Liver (tissue), 8 donors: ENCODE measurements at regions not wholly inside any gene's neighbourhood (a gene's known extent, or its start where the extent isn't known, plus 50 kb on each side); places are given as distances from the start of the nearest gene placed in this dataset.

Experiments
- DNase-seq: peaks from one replicate; pipeline ENCODE4 v3.0.0-alpha.2; 2017; ENCODE audit warnings: low spot score
- H3K27ac ChIP-seq, 2 donors: one replicate each; pipeline ENCODE4 v1.7.0; 2013; ENCODE audit warnings: inconsistent platforms in 2 of 2, low read length in 2 of 2, control low read depth in 1 of 2, low read depth in 1 of 2, mild to moderate bottlenecking in 1 of 2
- H3K27me3 ChIP-seq, 4 donors: one replicate each; pipeline versions ENCODE4 v1.6.1 to v1.7.0; 2013; ENCODE audit warnings: low read length in 3 of 4, inconsistent platforms in 1 of 4, mild to moderate bottlenecking in 1 of 4, moderate library complexity in 1 of 4; ENCODE audit not compliant: control insufficient read depth in 4 of 4, insufficient read depth in 4 of 4
- H3K36me3 ChIP-seq, 4 donors: one replicate each; pipeline versions ENCODE4 v1.6.1 to v1.7.0; 2013; ENCODE audit warnings: low read length in 3 of 4, mild to moderate bottlenecking in 3 of 4, low read depth in 1 of 4, moderate library complexity in 1 of 4; ENCODE audit not compliant: control insufficient read depth in 4 of 4, insufficient read depth in 3 of 4
- H3K4me1 ChIP-seq, 4 donors: one replicate each; pipeline versions ENCODE4 v1.6.1 to v1.7.0; 2013; ENCODE audit warnings: low read length in 3 of 4, mild to moderate bottlenecking in 3 of 4, moderate library complexity in 1 of 4; ENCODE audit not compliant: control insufficient read depth in 4 of 4, insufficient read depth in 4 of 4
- H3K4me3 ChIP-seq, 3 donors: one replicate each; pipeline versions ENCODE4 v1.6.1 to v1.7.0; 2013; ENCODE audit warnings: low read length in 3 of 3, control low read depth in 1 of 3, low read depth in 1 of 3, mild to moderate bottlenecking in 1 of 3
- H3K9ac ChIP-seq, 2 donors: one replicate each; pipeline ENCODE4 v1.7.0; 2013; ENCODE audit warnings: low read length in 2 of 2, mild to moderate bottlenecking in 2 of 2, moderate library complexity in 2 of 2, control low read depth in 1 of 2, low read depth in 1 of 2
- H3K9me3 ChIP-seq, 4 donors: one replicate each; pipeline versions ENCODE4 v1.6.1 to v1.7.0; 2013; ENCODE audit warnings: low read length in 3 of 4; ENCODE audit not compliant: control insufficient read depth in 4 of 4
- EGR1 ChIP-seq, 2 donors: IDR thresholded peaks; 2 replicates each; pipeline ENCODE4 v1.6.1; 2016 to 2018; ENCODE audit warnings: antibody characterized with exemption in 2 of 2, low read depth in 2 of 2
- FOXA1 ChIP-seq: IDR thresholded peaks from 2 replicates; pipeline ENCODE4 v1.6.1; 2016; ENCODE audit warnings: antibody characterized with exemption
- FOXA2 ChIP-seq: IDR thresholded peaks from 2 replicates; pipeline ENCODE4 v1.6.1; 2016; ENCODE audit warnings: antibody characterized with exemption
- GABPA ChIP-seq, 2 donors: IDR thresholded peaks in 1 of 2; conservative IDR thresholded peaks in 1 of 2; 2 replicates each; pipeline ENCODE4 v1.6.1; 2016; ENCODE audit warnings: antibody characterized with exemption in 2 of 2, mild to moderate bottlenecking in 1 of 2, moderate library complexity in 1 of 2
- HNF4A ChIP-seq, 2 donors: conservative IDR thresholded peaks; 2 replicates each; pipeline ENCODE4 v1.6.1; 2016; ENCODE audit warnings: antibody characterized with exemption in 2 of 2, mild to moderate bottlenecking in 2 of 2
- HNF4G ChIP-seq: IDR thresholded peaks from 2 replicates; pipeline ENCODE4 v1.6.1; 2016; ENCODE audit warnings: antibody characterized with exemption
- JUND ChIP-seq, 2 donors: IDR thresholded peaks; 2 replicates each; pipeline ENCODE4 v1.6.1; 2016; ENCODE audit warnings: antibody characterized with exemption in 2 of 2
- NR2F2 ChIP-seq: IDR thresholded peaks from 2 replicates; pipeline ENCODE4 v1.6.1; 2016; ENCODE audit warnings: antibody characterized with exemption
- RAD21 ChIP-seq, 2 donors: IDR thresholded peaks; 2 replicates each; pipeline ENCODE4 v1.6.1; 2016; ENCODE audit warnings: antibody characterized with exemption in 2 of 2, mild to moderate bottlenecking in 2 of 2
- REST ChIP-seq: IDR thresholded peaks from 2 replicates; pipeline ENCODE4 v1.6.1; 2016; ENCODE audit warnings: antibody characterized with exemption, mild to moderate bottlenecking
- RXRA ChIP-seq, 2 donors: IDR thresholded peaks; 2 replicates each; pipeline ENCODE4 v1.6.1; 2017 to 2018; ENCODE audit warnings: antibody characterized with exemption in 2 of 2, mild to moderate bottlenecking in 1 of 2
- SP1 ChIP-seq: IDR thresholded peaks from 2 replicates; pipeline ENCODE4 v1.6.1; 2018; ENCODE audit warnings: antibody characterized with exemption, mild to moderate bottlenecking
- TAF1 ChIP-seq: conservative IDR thresholded peaks from 2 replicates; pipeline ENCODE4 v1.6.1; 2016; ENCODE audit warnings: antibody characterized with exemption, mild to moderate bottlenecking
- YY1 ChIP-seq: IDR thresholded peaks from 2 replicates; pipeline ENCODE4 v1.6.1; 2016; ENCODE audit warnings: antibody characterized with exemption, mild to moderate bottlenecking
- ZBTB33 ChIP-seq: IDR thresholded peaks from 2 replicates; pipeline ENCODE4 v1.6.1; 2016; ENCODE audit warnings: antibody characterized with exemption
- WGBS: extraction: QIAGEN DNeasy Blood & Tissue Kit; methylation state at CpG from one replicate; pipeline ENCODE4 v1.1.7; 2013; 5-methylcytosine and 5-hydroxymethylcytosine counted together
- TF ChIP-seq, protein P1 (sequence below): fragments of 150-350 bp; IDR thresholded peaks from 2 replicates; pipeline ENCODE4 v1.5.1; 2017; ENCODE audit warnings: improper control_type of control experiment, low read depth, low read length; ENCODE audit not compliant: missing input control
- TF ChIP-seq, protein P2 (sequence below): IDR thresholded peaks from 2 replicates; pipeline ENCODE4 v1.6.1; 2016; ENCODE audit warnings: antibody characterized with exemption
- TF ChIP-seq, protein P3 (sequence below): IDR thresholded peaks from 2 replicates; pipeline ENCODE4 v1.6.1; 2016; ENCODE audit warnings: antibody characterized with exemption
- donor health status: healthy.
- donor health status: healthy.
- donor health status: healthy.
- donor health status: healthy.
- donor health status: healthy.

DNA sequence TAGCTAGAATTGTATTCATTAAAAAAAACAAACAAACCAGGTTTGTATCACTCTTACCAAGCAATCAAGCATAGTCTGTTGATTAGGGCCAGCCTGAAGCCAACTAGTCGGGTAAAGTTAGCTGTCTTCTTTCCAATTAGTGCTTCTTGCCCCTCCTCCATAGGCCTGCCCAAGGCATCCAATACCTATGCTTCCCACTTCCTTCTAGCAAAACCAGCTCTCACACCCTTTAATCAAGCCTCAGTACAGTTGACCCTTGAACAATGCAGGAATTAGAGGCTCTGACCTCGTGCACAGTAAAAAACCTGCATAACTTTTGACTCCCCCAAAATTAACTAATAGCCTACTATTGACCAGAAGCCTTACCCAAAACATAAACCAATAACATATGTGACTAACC, 119.1 kb upstream of the DTNBP1 start:
- H3K9me3 ChIP-seq, result no peaks in the 10 kb centered on the region
- no peak overlapping the region for H3K27ac ChIP-seq
- H3K36me3 ChIP-seq, result no peaks in the 10 kb centered on the region
- 82% methylated on average over 2 of the region's 2 CpGs for WGBS
- no peaks in the 10 kb centered on the region for H3K27me3 ChIP-seq
- no peak overlapping the region for H3K9ac ChIP-seq
- no peak overlapping the region for H3K4me3 ChIP-seq
- peaks cover 0 to 3% (median 0%) of the 10 kb centered on the region in 4 donors for H3K4me1 ChIP-seq
- DNase-seq, result no peak
- no peak for TF ChIP-seq NR2F2
- TF ChIP-seq RAD21 (IDR thresholded peaks at IDR 0.05), result no peak
- TF ChIP-seq SP1, result no peak
- TF ChIP-seq, protein P1, sequence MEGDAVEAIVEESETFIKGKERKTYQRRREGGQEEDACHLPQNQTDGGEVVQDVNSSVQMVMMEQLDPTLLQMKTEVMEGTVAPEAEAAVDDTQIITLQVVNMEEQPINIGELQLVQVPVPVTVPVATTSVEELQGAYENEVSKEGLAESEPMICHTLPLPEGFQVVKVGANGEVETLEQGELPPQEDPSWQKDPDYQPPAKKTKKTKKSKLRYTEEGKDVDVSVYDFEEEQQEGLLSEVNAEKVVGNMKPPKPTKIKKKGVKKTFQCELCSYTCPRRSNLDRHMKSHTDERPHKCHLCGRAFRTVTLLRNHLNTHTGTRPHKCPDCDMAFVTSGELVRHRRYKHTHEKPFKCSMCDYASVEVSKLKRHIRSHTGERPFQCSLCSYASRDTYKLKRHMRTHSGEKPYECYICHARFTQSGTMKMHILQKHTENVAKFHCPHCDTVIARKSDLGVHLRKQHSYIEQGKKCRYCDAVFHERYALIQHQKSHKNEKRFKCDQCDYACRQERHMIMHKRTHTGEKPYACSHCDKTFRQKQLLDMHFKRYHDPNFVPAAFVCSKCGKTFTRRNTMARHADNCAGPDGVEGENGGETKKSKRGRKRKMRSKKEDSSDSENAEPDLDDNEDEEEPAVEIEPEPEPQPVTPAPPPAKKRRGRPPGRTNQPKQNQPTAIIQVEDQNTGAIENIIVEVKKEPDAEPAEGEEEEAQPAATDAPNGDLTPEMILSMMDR, result no peak
- no peak for TF ChIP-seq YY1
- no peak for TF ChIP-seq REST
- no peak for TF ChIP-seq RXRA (IDR thresholded peaks at IDR 0.05)
- no peak for TF ChIP-seq ZBTB33
- TF ChIP-seq TAF1, result no peak
- no peak for TF ChIP-seq FOXA2
- no peak for TF ChIP-seq JUND (IDR thresholded peaks at IDR 0.05)
- no peak for TF ChIP-seq GABPA (IDR thresholded peaks at IDR 0.05 in 1 of 2, conservative IDR thresholded peaks at IDR 0.05 in 1 of 2)
- TF ChIP-seq HNF4A (conservative IDR thresholded peaks at IDR 0.05), result no peak
- no peak for TF ChIP-seq EGR1 (IDR thresholded peaks at IDR 0.05; ENCODE audit: low read depth in 2 of 2)
- TF ChIP-seq, protein P2, sequence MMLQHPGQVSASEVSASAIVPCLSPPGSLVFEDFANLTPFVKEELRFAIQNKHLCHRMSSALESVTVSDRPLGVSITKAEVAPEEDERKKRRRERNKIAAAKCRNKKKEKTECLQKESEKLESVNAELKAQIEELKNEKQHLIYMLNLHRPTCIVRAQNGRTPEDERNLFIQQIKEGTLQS, result no peak
- TF ChIP-seq, protein P3, sequence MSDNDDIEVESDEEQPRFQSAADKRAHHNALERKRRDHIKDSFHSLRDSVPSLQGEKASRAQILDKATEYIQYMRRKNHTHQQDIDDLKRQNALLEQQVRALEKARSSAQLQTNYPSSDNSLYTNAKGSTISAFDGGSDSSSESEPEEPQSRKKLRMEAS, result no peak
- TF ChIP-seq HNF4G, result no peak
- no peak for TF ChIP-seq FOXA1
